ENCODE measurements at regions not wholly inside any gene's neighbourhood (a gene's known extent, or its start where the extent isn't known, plus 50 kb on each side); places are given as distances from the start of the nearest gene placed in this dataset.

- TF ChIP-seq CTCF (conservative IDR thresholded peaks at IDR 0.05; ENCODE audit: low read length) (no peak), EZH2phosphoT487 (IDR thresholded peaks at IDR 0.05; ENCODE audit: borderline replicate concordance) (no peak)
Measured at GRCh38 chr11:101816613-101817012, 98.2 kb upstream of the CEP126 start.

Measured in Loucy (cell line).